ENCODE measurements at regions not wholly inside any gene's neighbourhood (a gene's known extent, or its start where the extent isn't known, plus 50 kb on each side); places are given as distances from the start of the nearest gene placed in this dataset.

- no peaks in the 10 kb centered on the region for H3K36me3 ChIP-seq
- 77 to 85% (median 82%) methylated on average over 7 of the region's 7 CpGs for WGBS, 4 donors
- no peak for TF ChIP-seq POLR2A (IDR thresholded peaks at IDR 0.05)
- TF ChIP-seq CTCF (IDR thresholded peaks at IDR 0.05) = no peak
- intact Hi-C loops (cut with DNase I) = no loop called here
- no peak overlapping the region for H3K27ac ChIP-seq
- no peak overlapping the region for H3K4me3 ChIP-seq
- DNase-seq = no peak
- ATAC-seq = no peak
- no peaks in the 10 kb centered on the region for H3K4me1 ChIP-seq
- no peaks in the 10 kb centered on the region for H3K27me3 ChIP-seq
- H3K9me3 ChIP-seq = no peaks in the 10 kb centered on the region
These were observed 279.7 kb downstream of the SRBD1 start for GRCh38 chr2:45331410-45331786.

- Histone ChIP-seq H3K4me3 (no peak overlapping the region), H3K27me3 (no peaks in the 10 kb centered on the region), H3K27ac (no peak overlapping the region), H3K9me3 (no peaks in the 10 kb centered on the region), H3K4me1 (no peaks in the 10 kb centered on the region), H3K36me3 (no peaks in the 10 kb centered on the region)
- DNase-seq = no peak
- intact Hi-C loops (cut with DNase I) = no loop called here
- no peak for ATAC-seq
- TF ChIP-seq POLR2A (IDR thresholded peaks at IDR 0.05) (no peak), CTCF (IDR thresholded peaks at IDR 0.05) (no peak)
- WGBS, 4 donors = 67 to 76% (median 74%) methylated on average over 8 of the region's 8 CpGs
These were observed 280.2 kb downstream of the SRBD1 start for GRCh38 chr2:45330637-45331409.

GRCh38 chr2:45330108-45330507, 281.0 kb downstream of the SRBD1 start:
- DNase-seq (no peak), ATAC-seq (no peak)
- no peaks in the 10 kb centered on the region for H3K4me1 ChIP-seq
- H3K36me3 ChIP-seq = no peaks in the 10 kb centered on the region
- no peak for TF ChIP-seq POLR2A (IDR thresholded peaks at IDR 0.05)
- TF ChIP-seq CTCF (IDR thresholded peaks at IDR 0.05) = no peak
- no peak overlapping the region for H3K27ac ChIP-seq
- H3K9me3 ChIP-seq = no peaks in the 10 kb centered on the region
- no peak overlapping the region for H3K4me3 ChIP-seq
- no peaks in the 10 kb centered on the region for H3K27me3 ChIP-seq
- intact Hi-C loops (cut with DNase I) = no loop called here
- 79 to 86% (median 81%) methylated on average over 5 of the region's 5 CpGs for WGBS, 4 donors

- TF ChIP-seq POLR2A (IDR thresholded peaks at IDR 0.05) (no peak), CTCF (IDR thresholded peaks at IDR 0.05) (no peak)
- peaks cover 0 to 3% (median 0%) of the 10 kb centered on the region in 12 donors for H3K9me3 ChIP-seq
- intact Hi-C loops (cut with DNase I) = no loop called here
- 66 to 71% (median 70%) methylated on average over 7 of the region's 7 CpGs for WGBS, 4 donors
- ATAC-seq (no peak), DNase-seq (no peak)
- no peaks in the 10 kb centered on the region for H3K36me3 ChIP-seq
- H3K27ac ChIP-seq = no peak overlapping the region
- H3K27me3 ChIP-seq = no peaks in the 10 kb centered on the region
- H3K4me1 ChIP-seq = no peaks in the 10 kb centered on the region
- no peak overlapping the region for H3K4me3 ChIP-seq
These were observed 281.9 kb downstream of the SRBD1 start for GRCh38 chr2:45329045-45329677.

All from heart left ventricle (tissue), 16 donors.